Omental fat pad (tissue), 3 donors: ENCODE measurements at regions not wholly inside any gene's neighbourhood (a gene's known extent, or its start where the extent isn't known, plus 50 kb on each side); places are given as distances from the start of the nearest gene placed in this dataset.

Experiments used
- ATAC-seq: fragments of 150-250 bp; one replicate; pipeline ENCODE4 v1.9.1; 2016; ENCODE audit warnings: mild to moderate bottlenecking, moderate library complexity; ENCODE audit not compliant: low FRiP score
- DNase-seq: peaks from one replicate; pipeline ENCODE4 v3.0.0-alpha.2; 2019; ENCODE audit warnings: low spot score
- TF ChIP-seq, protein P1 (sequence below), 3 donors: fragments of 450-650 bp; IDR thresholded peaks; one replicate each; pipeline ENCODE4 v1.5.1; 2016 to 2017; ENCODE audit warnings: antibody characterized with exemption in 3 of 3, mild to moderate bottlenecking in 3 of 3, moderate library complexity in 2 of 3

DNA sequence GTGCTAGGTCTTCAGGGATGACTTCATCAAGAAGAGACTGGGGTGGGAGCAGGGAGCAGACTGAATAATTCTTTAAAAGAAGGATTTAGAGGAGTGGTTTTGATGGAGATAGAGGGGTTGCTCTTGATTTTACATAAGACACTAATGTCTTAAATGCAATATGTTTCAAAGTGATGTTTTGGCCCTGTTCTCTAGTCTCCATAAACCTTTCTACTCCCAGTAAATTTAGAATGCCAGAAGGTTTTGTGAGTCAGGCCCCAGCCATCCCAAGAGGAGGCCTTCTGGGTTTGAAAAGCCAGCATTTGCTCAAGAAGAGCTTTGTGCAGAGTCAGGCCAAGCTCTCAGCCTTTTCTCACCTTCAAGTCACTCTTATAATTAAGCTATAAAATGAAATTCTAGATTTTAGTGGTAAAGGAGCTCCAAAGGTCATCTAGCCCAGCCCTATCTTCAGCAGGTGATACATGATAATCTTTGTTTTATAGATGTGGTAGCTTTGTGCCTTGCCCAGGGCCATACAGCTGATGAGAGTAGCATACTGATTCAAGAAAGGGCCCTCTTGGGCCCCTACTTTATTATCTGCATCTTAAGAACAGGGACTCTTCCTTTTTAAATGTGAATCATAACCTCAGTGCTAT lies 122.8 kb upstream of the MTNR1B start:
- no peak for ATAC-seq
- DNase-seq = no peak
- TF ChIP-seq, protein P1, sequence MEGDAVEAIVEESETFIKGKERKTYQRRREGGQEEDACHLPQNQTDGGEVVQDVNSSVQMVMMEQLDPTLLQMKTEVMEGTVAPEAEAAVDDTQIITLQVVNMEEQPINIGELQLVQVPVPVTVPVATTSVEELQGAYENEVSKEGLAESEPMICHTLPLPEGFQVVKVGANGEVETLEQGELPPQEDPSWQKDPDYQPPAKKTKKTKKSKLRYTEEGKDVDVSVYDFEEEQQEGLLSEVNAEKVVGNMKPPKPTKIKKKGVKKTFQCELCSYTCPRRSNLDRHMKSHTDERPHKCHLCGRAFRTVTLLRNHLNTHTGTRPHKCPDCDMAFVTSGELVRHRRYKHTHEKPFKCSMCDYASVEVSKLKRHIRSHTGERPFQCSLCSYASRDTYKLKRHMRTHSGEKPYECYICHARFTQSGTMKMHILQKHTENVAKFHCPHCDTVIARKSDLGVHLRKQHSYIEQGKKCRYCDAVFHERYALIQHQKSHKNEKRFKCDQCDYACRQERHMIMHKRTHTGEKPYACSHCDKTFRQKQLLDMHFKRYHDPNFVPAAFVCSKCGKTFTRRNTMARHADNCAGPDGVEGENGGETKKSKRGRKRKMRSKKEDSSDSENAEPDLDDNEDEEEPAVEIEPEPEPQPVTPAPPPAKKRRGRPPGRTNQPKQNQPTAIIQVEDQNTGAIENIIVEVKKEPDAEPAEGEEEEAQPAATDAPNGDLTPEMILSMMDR (IDR thresholded peaks at IDR 0.05) = no peak

DNA sequence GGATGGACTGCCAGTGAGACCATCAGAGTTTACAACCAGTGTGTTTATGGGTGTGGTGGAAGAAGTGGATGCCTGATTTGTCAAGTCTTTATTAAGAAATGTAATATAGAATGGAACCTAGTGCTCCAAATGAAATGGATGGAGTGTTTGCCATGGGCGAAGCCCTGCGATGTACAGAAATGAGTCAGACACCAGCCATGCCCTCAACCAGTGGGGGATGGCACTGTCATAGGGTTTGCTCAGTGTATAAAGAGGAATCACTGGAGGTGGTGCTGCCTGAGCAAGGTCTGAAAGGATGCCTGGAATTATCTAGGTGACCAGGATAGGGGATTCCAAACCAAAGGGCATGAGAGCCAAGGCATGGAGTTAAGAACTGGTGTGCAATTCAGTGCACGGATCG lies 120.9 kb upstream of the MTNR1B start:
- TF ChIP-seq, protein P1 (IDR thresholded peaks at IDR 0.05) = no peak
- DNase-seq (no peak), ATAC-seq (no peak)

DNA sequence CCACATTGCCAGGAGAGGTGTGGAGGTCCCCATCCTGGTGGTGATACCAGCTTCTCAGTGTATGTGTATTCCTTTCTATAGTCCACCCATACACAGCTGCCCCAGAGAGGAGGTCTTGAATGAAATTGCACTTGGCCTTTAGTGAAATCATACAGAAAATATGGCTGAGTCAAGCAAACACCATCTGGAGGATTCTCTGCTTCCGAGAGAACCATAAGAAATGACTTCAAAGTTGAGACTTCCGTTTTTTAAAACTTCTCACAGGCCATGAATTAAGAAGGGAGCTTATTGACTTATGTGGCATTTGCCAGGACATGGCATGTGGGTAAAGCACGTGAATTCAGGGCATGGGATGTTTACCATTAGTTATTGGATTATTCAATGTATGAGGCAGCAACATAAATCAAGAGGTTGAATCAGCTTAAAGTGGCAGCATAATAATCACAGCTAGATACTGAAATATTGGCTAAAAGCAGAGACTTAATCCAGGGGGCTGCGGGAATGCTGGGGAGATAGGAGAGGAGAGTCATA lies 119.1 kb upstream of the MTNR1B start:
- no peak for ATAC-seq
- TF ChIP-seq, protein P1 (IDR thresholded peaks at IDR 0.05) = no peak
- no peak for DNase-seq

DNA sequence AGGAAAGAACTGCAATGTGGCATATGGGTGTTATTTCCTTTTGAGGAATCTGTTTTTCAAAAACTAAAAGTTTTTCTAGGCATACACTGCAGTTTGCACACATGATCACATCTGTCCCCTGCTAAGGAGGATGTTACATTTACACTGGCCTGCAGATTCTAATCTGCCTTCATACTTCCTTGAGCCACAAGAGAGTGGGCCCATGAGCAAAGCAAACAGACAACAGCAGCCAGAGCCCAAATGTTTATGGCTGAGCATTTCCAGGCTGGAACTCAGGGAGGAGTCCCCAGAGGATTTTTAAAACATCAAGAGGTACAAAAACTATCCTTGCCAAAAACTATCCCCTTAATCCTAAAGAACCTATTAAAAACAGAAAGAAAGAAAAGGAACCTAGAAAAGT lies 117.2 kb upstream of the MTNR1B start:
- TF ChIP-seq, protein P1 (IDR thresholded peaks at IDR 0.05) = no peak
- no peak for ATAC-seq
- no peak for DNase-seq

DNA sequence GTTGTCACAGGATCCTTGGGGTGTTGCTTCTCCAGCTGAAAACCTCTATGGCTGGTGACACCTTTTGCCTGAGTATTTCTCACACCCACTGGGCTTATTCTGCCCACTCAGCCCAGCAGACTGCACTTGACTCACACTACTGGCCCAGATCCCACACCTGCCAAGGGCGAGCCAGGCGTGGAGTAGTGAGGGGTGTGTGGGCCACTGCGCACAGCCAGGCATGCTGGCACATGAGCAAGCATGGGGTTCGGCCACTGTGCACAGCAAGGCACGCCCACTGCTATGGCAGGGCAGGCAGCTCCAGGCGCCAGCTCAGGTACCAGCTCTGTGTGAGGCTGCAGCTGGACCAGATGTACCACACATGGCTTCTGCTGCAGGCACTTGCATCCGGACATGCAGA lies 116.5 kb upstream of the MTNR1B start:
- no peak for DNase-seq
- TF ChIP-seq, protein P1 (IDR thresholded peaks at IDR 0.05) = no peak
- ATAC-seq = no peak

DNA sequence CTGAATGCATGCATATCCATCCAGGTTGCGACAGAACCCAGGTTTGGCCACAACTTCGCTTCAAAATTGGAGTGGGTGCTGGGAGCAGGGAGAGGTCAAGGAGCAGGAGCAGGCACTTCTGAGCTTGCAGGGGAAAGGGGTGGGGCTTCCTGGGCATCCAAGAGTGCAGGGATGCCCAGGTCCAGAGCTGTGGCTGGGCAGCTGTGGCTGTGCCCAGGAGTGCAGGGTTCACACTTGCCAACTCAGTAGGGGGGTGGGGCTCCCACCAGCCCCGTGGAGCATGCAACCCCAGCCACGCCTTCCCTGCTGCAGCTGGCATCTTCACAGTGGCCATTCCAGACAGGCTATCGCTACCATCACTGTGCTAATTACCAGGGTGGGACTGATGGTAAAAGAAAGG lies 115.3 kb upstream of the MTNR1B start:
- DNase-seq (no peak), ATAC-seq (no peak)
- TF ChIP-seq, protein P1 (IDR thresholded peaks at IDR 0.05) = no peak

DNA sequence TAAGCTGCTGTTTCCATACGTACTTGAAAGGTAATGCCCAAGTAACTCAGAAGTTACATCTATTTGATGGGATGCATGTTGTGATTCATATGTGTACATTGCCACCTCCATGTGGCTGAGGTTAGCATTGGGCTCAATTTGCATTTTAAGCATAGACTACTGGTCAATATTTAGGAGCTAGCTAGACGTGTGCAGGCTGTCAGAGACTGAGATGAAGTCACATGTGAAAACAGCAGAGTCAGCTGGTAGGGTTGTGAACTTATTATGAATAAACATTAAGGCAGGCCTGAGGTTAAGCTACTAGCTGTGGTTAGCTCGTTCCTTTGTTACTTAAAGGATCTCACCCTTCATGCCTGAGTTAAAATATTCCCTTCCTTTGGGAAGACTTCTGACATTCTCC lies 114.5 kb upstream of the MTNR1B start:
- TF ChIP-seq, protein P1 (IDR thresholded peaks at IDR 0.05) = no peak
- DNase-seq = no peak
- ATAC-seq = no peak
